ENCODE measurements at regions not wholly inside any gene's neighbourhood (a gene's known extent, or its start where the extent isn't known, plus 50 kb on each side); places are given as distances from the start of the nearest gene placed in this dataset.

DNA sequence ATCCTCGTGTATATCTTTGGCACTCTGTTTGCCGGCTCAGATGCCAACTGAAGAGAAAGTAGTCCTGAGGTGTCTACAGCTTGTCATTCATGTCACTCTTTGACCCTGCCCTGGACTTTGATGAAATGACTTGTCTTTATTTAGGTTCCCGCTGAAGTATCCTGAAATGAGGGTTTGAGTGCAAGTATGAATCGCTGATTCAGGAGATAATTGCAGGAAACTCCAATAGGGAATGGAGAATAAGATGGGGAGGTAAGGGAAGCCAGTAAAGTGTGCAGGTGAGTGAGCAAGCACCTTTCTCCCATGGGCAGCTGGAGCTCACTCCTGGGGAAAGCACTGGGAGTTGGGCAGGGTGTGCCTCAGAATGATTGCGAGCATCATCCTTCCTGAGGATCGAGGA, 50.3 kb upstream of the ZFR start:
- H3K4me3 ChIP-seq (ENCODE audit: low read length) = no peak overlapping the region
- DNase-seq (ENCODE audit: low read depth) = no peak
- TF ChIP-seq, protein P1, sequence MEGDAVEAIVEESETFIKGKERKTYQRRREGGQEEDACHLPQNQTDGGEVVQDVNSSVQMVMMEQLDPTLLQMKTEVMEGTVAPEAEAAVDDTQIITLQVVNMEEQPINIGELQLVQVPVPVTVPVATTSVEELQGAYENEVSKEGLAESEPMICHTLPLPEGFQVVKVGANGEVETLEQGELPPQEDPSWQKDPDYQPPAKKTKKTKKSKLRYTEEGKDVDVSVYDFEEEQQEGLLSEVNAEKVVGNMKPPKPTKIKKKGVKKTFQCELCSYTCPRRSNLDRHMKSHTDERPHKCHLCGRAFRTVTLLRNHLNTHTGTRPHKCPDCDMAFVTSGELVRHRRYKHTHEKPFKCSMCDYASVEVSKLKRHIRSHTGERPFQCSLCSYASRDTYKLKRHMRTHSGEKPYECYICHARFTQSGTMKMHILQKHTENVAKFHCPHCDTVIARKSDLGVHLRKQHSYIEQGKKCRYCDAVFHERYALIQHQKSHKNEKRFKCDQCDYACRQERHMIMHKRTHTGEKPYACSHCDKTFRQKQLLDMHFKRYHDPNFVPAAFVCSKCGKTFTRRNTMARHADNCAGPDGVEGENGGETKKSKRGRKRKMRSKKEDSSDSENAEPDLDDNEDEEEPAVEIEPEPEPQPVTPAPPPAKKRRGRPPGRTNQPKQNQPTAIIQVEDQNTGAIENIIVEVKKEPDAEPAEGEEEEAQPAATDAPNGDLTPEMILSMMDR (conservative IDR thresholded peaks at IDR 0.05; ENCODE audit: low read length) = no peak

Data from AG10803 (cell line).